DMS114 treated with DMSO at 0.1 percent for 48 hours (cell line): ENCODE measurements at regions not wholly inside any gene's neighbourhood (a gene's known extent, or its start where the extent isn't known, plus 50 kb on each side); places are given as distances from the start of the nearest gene placed in this dataset.

Experiments used
- DNase-seq: peaks from one replicate; lab custom pipeline; 2025; ENCODE audit not compliant: unreplicated experiment; lab: John Stamatoyannopoulos, UW

DNA sequence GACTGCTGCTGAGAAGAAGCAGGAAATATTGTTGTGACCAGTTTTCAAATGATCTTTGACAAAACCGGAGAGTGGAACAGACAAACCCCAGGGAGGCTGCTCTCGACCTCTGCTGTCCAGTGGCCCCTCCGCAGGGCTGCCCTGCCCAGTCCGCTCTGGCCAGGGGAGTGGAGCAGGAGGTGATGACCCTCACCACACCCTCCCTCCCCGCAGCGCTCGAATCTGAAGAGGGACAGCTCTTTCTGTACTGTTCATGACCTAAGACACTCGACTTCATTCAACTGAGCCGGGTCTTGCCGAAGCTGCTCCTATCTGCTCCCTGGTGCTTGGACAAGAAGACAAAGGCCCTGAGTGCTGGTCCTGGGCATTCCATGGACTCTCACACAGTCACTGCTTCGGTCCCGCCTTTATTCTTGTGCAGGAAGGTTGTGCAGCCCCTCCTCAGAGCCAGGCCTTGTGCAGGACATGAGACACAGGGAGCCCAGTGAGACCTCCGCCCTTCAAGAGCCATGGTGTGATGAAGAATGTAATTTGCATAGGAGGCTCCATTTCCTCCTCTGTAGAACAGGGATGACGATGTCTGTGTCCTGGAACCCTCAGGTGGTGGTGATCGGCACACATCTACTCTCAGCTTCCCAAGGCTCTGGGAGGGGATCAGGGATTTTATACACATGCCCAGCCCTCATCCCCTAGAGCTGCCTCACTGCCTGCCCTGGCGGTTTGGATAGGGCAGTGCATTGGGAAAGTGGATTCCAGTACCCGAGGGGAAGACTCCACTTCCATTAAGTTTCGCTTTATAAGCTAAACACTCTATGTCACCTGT lies 97.1 kb upstream of the PRR20G start:
- no peak for DNase-seq

DNA sequence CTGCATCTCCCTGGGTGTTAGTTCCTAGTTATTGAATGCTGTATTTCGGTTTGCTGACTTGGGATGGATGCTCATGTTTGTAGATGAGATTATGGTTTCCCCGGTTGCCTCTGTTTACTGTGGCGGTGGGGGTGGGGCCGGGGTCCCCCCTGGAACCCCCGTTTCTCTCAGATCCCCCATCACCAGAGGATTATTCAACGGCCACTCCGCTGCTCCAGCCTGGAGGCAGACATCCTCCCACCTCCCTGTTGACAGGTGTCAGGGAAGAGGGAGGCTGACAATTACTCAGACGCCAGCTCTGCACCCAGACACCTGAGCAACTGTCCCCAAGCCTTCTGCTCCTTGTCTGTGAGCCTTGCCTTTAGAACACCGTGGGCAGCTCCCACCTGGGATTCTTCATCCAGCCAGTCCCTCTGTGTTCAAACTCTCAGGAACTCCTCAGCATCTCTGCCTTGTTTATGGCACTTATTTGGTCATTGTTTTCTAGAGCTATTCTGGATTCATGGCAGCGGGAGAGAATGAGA lies 95.9 kb upstream of the PRR20G start:
- DNase-seq = no peak

DNA sequence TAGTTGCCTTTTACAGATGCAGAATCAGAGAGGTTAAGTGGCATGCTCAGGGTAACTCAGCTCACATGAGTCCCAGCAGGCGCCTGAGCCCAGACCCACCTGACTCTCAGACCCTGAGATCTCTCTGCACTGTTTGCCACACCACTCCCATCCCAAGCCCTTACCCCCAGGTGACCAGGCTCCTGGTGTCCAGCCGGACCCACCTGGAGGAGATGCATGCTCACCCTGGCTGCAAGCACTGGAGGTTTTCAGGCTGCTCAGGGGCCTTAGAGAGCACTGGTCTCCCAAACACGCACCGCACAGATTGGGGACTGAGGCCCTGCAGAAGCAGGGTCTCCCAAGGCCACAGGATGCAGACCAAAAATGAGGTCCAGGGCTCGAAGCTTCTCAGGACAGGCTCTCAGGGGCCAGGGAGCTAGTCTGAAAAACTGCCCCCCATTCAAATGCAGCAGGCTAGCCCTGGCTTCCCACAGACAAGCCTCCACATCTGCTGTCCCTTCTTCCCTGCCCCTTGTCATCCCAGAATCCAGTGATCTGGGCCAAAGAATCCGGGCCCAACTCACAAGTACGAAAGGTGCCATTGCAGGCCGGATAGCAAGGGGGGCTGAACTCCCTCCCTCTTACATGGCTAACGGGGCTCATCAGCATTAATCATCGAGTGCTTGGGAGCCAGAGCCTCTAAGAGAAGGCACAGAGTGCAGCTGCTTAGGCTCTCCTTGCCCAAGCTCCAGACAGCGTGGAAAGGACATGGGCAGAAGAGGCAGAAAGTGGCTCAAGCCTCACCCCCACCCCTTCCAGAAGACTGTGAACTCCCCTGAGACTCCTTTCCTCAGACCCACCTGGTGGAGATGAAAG lies 90.2 kb upstream of the PRR20G start:
- DNase-seq = no peak

DNA sequence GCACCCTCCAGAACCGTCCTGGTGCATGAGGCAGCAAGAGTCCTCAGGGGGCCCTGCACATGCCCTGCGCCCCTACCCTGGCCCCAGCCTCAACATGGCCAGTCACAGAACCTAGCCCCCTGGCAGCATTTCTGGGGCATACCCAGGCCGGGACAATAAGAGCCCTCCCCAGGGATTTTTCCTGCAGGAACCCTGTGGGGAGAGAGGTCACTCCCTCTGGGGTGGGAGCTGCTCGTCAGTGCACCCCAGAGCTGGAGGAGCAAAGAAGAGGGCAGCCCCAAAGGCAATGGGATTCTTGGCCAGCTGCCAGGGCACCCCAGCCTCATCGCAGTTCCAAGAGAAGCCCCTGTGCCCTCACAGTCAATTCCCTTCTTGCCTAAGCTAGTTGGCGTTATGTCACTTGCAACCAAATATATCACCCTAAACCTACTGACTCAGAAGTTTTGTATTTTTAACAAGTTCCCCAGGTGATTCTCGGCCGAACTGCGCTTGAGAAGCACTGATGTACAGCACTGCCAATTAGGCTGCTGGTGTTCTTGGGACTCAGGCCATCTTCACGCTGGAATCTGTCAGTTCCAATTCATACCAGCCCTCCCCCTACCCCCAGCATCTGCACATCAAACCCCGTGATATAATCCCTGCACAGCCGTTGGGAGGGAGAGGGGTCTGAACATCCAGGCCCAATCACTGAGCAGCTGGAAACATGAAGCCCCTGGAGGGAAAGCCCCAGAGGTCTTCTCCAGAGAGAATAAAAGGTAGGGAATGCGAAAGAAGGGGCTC lies 87.5 kb upstream of the PRR20G start:
- DNase-seq = no peak

DNA sequence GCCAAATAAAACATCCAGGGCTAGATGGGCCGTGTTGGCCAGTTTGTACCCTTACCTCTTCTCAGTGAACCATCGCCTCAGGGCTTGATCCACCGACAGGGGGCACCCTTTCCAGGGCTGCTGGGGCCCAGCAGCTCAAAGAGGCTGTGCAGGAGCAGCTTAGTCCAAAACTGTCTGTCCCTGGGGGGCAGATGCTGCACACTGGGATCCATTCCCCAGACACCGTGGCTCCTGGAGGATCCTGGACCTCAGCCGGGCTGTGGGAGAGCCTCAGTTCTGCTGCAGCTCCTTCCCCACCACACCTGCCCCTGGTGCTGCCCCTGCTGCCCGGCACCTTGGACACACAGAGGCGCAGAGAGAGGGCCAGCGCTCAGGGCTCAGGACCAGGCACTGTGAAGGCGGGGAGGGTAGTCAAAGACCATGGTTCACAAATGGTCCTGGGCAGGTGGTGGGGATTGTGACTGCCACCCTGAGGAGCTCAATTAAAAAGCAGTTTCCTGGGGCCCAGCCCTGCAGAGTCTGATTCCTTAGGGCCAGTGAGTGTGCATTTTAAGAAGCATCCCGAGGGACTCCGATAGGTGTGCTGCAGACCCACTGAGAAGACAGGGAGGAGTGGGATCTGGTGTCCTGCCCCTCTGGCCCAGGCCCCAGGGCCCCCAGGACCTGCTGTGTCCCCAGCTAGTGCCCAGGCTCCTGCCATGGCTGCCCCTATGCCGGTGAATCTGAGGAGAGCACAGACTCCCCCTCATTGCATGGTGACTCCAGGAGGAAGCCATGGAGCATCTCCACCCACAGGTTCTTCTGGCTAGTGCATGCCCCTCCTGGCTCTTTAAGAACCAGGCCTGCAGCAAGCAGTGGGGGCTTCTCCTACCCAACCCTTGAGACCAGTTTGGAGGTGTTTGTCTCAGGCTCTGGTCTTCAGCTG lies 86.5 kb upstream of the PRR20G start:
- DNase-seq = no peak

DNA sequence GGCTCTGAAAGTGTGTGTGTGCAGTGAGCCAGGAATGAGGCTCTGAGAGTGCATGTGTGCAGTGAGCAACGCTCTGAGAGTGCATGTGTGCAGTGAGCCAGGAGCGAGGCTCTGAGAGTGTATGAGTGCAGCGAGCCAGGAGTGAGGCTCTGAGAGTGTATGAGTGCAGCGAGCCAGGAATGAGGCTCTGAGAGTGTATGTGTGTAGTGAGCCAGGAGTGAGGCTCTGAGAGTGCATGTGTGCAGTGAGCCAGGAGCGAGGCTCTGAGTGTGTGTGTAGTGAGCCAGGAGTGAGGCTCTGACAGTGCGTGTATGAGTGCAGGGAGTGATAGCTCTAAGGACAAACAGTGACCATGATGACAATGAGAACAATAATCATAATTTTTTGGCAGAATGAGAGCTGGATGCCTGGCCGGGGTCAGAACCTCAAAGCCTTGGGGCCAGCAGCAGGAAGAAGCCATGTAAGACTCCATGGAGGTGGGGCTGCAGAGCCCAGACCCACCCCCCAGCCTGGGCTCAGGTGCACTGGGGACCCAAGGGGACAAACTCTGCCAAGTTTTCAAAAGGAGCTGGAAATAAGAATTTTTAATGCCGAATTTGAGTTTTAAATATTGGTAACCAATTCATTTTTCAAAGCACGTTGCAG lies 85.7 kb upstream of the PRR20G start:
- DNase-seq = no peak

DNA sequence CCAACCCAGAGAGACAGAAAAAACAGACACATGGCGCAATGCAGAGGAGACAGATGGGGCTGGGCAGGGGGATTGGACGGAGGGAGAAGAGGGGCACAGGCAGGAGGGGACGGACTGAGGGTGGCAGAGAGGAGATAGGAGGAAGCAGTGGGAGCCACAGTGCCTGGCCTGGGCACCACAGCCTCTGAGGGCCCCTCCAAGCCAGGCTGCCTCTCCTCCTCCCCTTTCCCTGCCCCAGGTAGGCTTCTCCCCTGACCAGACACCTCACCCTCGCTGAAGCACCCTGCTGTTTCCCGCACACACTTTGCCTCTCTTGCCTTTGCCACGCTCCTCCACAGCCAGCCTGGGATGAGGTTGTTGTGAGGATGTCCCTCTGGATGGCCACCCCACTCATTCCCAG lies 84.0 kb upstream of the PRR20G start:
- DNase-seq = no peak

DNA sequence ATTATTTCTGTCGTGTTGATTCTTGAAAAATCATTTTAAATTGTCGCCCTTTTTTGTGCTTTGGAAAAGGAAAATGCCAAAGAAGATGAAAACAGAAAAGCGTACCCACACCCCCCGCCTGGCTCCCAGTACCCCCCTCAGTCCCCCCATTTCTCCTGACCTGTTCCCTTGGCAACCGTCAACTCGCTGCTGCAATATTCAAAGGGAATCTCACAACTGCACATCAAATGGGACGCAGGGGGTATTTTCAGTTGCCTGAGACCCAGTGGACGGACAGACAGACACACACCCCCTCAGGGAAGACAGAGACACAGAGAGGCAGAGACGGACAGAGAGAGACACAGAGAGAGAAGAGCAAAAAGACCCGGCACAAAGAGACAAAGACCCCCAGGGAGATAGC lies 83.5 kb upstream of the PRR20G start:
- DNase-seq = no peak

DNA sequence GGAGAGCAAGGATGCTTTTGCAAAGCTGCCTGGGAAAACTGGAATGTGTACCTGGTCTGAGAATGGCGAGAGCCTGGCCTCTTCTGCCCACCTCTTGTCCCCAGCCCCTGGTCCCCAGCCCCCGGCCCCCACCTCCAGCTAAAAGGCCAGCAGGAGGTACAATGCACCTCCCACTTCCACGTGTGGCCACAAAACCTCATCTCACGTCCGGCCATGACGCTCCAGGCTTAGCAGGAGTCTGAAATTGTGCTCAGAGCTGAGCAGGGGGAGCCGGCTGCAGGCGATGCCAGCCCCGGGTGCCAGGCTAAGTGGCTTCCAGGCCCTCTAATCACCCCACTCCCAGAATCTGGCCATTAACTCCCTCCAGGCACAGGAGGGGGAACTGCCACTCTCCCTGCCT lies 83.1 kb upstream of the PRR20G start:
- DNase-seq = no peak

DNA sequence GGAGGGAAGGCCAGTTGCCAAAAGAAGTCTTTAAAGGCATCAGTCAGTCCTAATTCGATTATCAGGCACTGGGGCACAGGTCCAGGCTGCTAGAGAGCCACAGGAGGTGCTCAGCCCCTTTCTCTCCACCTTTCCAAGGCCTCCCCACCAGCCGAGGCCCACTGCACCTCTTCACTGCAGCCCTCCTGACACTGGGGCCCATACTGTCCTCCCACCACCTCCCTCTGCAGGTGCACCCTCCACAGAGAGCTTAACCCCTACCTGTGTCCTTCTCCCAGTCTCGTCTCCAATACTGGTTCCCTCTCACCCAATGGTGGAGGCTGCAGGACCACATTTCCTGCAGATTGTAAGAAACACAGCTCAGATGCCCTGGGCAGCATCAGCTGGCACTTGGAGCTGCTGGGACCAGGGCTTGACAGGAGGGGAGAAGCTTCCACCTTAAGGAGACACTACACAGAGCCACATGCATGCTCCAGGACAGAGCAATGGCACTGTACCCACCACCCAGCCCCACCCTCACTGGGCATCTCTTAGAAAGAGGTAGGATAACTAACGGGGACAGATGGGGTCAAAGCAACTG lies 81.6 kb upstream of the PRR20G start:
- DNase-seq = no peak

DNA sequence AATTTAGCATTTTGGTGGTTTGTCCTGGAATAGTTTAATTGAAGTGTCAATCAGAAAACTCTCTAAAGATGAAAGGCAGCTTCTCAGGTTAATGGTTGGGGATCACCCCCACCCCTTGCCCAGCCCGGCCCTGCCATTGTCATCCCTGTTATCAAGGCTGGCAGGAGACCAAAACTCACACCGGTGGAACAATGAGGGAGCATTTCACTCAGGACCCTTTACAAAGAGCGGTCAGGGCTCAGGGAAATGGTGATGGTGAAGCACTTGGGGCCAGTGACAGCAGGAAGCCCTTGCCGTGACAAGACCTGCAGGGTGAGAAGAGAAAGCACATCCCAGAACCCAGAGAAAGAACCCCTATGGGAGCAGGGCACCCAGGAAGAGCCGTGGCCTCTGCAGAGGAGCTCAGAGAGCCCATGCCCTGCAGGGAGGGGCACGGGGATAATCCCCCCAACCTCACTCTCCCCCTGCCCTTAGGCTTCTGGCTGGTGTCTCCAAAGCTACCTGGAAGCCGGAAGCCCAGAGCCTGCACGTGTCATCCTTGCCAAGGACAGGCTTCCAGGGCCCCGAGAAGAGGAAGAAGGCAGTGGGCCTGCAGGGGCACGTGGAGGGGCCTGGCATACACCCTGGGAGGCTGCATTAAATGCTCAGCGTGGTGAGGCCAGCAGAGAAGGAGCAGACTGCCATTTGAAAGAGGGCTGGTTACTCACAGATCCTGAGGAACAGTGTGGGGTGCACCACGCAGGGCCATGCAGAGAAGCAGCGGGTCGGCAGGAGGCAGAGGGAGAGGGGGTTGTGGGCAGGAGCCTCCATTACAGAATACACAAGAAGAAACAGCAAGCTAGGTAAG lies 80.6 kb upstream of the PRR20G start:
- no peak for DNase-seq

DNA sequence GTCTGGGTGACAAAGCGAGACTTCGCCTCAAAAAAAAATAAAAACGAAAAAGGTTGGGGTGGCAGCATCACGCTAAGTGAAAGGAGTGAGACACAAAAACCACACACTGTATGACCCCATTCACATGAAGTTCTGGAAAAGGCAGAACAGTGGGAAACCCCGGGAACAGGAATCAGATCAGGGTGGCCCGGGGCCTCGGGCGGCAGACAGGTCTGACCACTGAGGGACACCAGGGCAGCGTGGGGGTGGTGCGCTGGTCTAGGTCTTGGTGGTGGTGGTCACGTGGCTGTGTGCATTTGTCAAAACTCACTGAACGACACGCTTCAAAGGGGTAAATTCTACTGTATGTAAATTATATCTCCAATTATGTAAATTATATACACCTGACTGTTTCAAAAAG lies 79.7 kb upstream of the PRR20G start:
- no peak for DNase-seq

DNA sequence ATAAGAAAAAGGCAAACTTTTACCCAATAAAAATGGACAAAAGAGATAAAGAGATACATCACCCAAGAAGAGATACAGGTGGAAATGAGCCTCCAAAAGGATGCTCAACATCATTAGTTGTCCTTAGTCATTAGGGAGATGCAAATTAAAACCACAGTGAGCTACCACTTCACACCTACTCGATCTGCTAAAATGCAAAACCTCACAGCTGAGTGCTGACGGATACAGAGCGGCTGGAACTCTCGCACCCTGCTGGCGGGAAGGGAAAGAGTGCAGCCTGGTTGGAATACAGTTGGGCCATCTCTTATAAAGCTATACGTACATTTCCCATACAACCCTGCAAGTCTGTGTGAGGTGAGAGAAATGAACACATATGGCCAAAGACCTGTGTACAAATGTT lies 78.5 kb upstream of the PRR20G start:
- no peak for DNase-seq

DNA sequence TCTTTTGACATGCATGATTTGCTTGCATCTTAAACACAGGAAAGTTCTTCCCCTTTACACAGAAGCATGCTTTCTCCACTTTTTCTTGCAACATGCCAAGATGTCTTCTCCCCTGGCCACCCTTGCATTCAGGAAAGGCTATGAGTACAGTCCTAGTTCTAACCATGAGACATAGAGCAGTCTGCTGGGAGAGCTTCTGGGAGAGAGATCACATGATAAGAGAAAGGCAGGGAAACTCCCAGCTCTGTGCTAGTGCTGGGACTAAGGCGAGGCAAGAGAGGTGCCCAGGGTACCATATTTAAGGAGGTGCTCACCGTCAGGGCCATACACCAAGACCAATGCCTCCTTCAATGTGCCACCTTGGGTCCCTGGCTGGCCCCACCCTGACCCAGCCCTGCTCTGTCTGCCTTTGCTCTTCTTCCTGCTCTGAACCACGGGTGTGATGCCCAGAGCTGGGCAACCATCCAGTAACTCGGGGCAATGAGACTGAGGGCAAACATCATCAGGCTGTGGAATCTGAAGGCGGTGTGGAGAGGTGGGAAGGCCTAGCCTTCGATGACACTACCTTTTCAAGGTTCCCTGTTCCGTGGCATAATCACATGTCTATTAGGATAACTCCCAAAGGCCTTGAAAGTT lies 77.4 kb upstream of the PRR20G start:
- no peak for DNase-seq

DNA sequence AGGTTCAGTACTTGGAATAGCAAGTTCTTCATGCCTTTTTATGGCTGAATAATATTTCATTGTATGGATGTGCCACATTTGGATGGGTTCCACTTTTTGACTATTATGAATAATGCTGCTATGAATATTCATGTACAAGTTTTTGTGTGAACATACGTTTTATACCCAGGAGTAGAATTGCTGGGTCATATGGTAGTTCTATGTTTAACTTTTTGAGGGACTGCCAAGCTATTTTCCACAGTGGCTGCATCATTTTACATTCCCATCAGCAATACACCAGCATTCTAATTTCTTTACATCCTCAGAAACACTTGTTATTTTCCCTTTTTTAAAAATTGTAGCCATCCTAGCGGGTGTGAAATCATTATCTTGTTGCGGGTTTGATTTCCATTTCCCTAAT lies 76.0 kb upstream of the PRR20G start:
- no peak for DNase-seq

DNA sequence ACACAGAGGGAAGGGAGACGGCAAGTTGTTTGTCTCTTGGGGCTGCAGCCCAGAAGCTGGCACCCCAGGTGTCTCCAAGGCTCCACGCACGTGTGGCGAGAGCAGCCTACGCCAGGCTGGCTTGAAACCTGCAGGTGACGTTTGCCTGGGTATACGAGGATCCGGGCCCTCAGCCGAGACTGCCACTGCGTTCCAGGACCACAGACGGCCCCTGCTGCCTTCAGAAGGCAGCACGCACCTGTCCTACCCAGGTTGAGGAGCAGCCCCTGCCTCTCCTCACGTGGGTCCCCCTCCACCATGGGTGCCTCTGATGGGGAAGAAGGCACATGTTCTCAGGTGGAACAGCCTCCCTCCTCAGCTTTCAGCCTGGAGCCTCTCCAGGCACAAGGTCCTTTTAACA lies 75.3 kb upstream of the PRR20G start:
- no peak for DNase-seq

DNA sequence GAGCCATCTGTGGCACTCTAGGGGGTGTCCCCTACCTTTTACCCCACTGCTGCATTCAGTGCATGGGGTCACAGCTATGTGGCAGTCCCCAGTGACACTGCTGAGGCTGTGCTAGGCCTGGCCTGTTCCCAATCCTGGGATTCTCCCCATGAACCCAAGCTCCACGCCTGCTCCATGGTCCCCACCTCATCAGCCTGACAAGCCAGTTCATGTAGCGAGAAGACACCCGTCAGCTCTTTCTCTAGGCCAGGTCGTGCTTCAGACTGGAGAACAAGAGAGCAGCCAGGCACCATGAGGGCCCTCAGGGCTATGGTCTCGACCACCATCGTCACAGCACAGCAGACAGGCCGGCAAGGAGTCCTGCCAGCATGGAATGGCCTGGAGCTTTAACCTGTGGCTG lies 72.8 kb upstream of the PRR20G start:
- no peak for DNase-seq

DNA sequence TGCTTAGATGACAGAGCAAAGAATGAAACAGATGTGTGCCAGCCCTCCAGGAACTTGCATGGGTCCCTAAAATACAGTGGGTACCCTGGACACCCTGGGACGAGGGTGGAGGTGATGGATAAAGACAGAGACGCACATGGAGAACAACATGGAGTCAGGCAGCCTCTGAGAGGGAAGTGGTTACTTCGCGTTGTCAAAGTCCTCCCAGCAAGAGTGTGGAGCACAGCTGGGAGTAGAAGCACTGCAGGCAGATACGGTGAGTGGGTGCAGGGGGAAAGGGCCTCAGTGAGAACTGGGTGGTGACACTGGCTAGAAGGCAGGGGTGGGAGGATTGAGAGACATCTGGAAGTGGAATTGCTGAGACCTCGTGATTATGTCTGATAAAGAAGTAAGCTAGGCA lies 70.8 kb upstream of the PRR20G start:
- no peak for DNase-seq
